ENCODE measurements at regions not wholly inside any gene's neighbourhood (a gene's known extent, or its start where the extent isn't known, plus 50 kb on each side); places are given as distances from the start of the nearest gene placed in this dataset.

- H3K36me3 ChIP-seq: no peaks in the 10 kb centered on the region
- WGBS, 5 donors: 67 to 74% (median 69%) methylated on average over 7 of the region's 7 CpGs
- no peaks in the 10 kb centered on the region for H3K9me3 ChIP-seq
- intact Hi-C loops (cut with DNase I; ENCODE audit: low total_unique reads): no loop called here
- H3K4me3 ChIP-seq: no peak overlapping the region
- no peaks in the 10 kb centered on the region for H3K27me3 ChIP-seq (replicated peaks in 1 of 7)
- TF ChIP-seq CTCF (IDR thresholded peaks at IDR 0.05 in 8 of 11, conservative IDR thresholded peaks at IDR 0.05 in 3 of 11): no peak
- no peak for TF ChIP-seq POLR2AphosphoS5 (IDR thresholded peaks at IDR 0.05)
- no peak for TF ChIP-seq POLR2A (IDR thresholded peaks at IDR 0.05)
- H3K4me1 ChIP-seq: peaks cover 0 to 12% (median 0%) of the 10 kb centered on the region in 6 donors
- DNase-seq: no peak
- H3K27ac ChIP-seq: no peak overlapping the region
Observed at GRCh38 chr11:27193434-27194225, 153.0 kb downstream of the BBOX1 start.

- WGBS, 5 donors: 68 to 79% (median 78%) methylated on average over 4 of the region's 4 CpGs
Observed at GRCh38 chr11:27192184-27192583, 151.6 kb downstream of the BBOX1 start.

GRCh38 chr11:27191639-27192038 is 151.0 kb downstream of the BBOX1 start:
- TF ChIP-seq CTCF (IDR thresholded peaks at IDR 0.05 in 8 of 11, conservative IDR thresholded peaks at IDR 0.05 in 3 of 11) (no peak), POLR2A (IDR thresholded peaks at IDR 0.05) (no peak), POLR2AphosphoS5 (IDR thresholded peaks at IDR 0.05) (no peak)
- WGBS, 5 donors: 90 to 99% (median 96%) methylated on average over 2 of the region's 2 CpGs
- H3K9me3 ChIP-seq: no peaks in the 10 kb centered on the region
- intact Hi-C loops (cut with DNase I; ENCODE audit: low total_unique reads): no loop called here
- DNase-seq: no peak
- H3K27ac ChIP-seq: no peak overlapping the region
- peaks cover 0 to 6% (median 0%) of the 10 kb centered on the region in 7 donors for H3K27me3 ChIP-seq (replicated peaks in 1 of 7)
- H3K4me1 ChIP-seq: no peaks in the 10 kb centered on the region
- H3K4me3 ChIP-seq: no peak overlapping the region
- no peaks in the 10 kb centered on the region for H3K36me3 ChIP-seq

More at GRCh38 chr11:27192184-27192583, 151.6 kb downstream of the BBOX1 start:
- intact Hi-C loops (cut with DNase I; ENCODE audit: low total_unique reads): no loop called here
- H3K27me3 ChIP-seq (replicated peaks in 1 of 7): peaks cover 0 to 6% (median 0%) of the 10 kb centered on the region in 7 donors
- no peak overlapping the region for H3K4me3 ChIP-seq
- H3K36me3 ChIP-seq: no peaks in the 10 kb centered on the region
- no peak overlapping the region for H3K27ac ChIP-seq
- H3K4me1 ChIP-seq: peaks cover 0 to 5% (median 0%) of the 10 kb centered on the region in 6 donors
- DNase-seq: no peak
- no peak for TF ChIP-seq CTCF (IDR thresholded peaks at IDR 0.05 in 8 of 11, conservative IDR thresholded peaks at IDR 0.05 in 3 of 11)
- no peak for TF ChIP-seq POLR2A (IDR thresholded peaks at IDR 0.05)
- no peak for TF ChIP-seq POLR2AphosphoS5 (IDR thresholded peaks at IDR 0.05)
- H3K9me3 ChIP-seq: no peaks in the 10 kb centered on the region

GRCh38 chr11:27188696-27189095 is 148.1 kb downstream of the BBOX1 start:
- no peak for DNase-seq
- no peak overlapping the region for H3K4me3 ChIP-seq
- WGBS, 5 donors: 51 to 75% (median 65%) methylated on average over 5 of the region's 5 CpGs
- no peaks in the 10 kb centered on the region for H3K36me3 ChIP-seq
- H3K27me3 ChIP-seq (replicated peaks in 1 of 7): peaks cover 0 to 6% (median 0%) of the 10 kb centered on the region in 7 donors
- no peak for TF ChIP-seq POLR2AphosphoS5 (IDR thresholded peaks at IDR 0.05)
- TF ChIP-seq CTCF (IDR thresholded peaks at IDR 0.05 in 8 of 11, conservative IDR thresholded peaks at IDR 0.05 in 3 of 11): no peak
- TF ChIP-seq POLR2A (IDR thresholded peaks at IDR 0.05): no peak
- peaks cover 0 to 14% (median 5%) of the 10 kb centered on the region in 6 donors for H3K4me1 ChIP-seq
- H3K27ac ChIP-seq: no peak overlapping the region
- no peaks in the 10 kb centered on the region for H3K9me3 ChIP-seq
- intact Hi-C loops (cut with DNase I; ENCODE audit: low total_unique reads): no loop called here
